Body of pancreas (tissue), 4 donors: ENCODE measurements at regions not wholly inside any gene's neighbourhood (a gene's known extent, or its start where the extent isn't known, plus 50 kb on each side); places are given as distances from the start of the nearest gene placed in this dataset.

Experiments
- ATAC-seq: fragments of 150-250 bp; one replicate; pipeline ENCODE4 v1.9.1; 2016
- DNase-seq, 4 donors: peaks; one replicate each; pipeline ENCODE4 v3.0.0-alpha.2; 2019
- H3K27ac ChIP-seq, 4 donors: fragments of 200-600 bp; sonication (generic); 1 replicate in 3 of 4; 2 replicates in 1 of 4; pipeline versions ENCODE4 v1.5.1 to v1.6.1; 2016 to 2019; ENCODE audit warnings: mild to moderate bottlenecking in 1 of 4, mixed read lengths in 1 of 4, moderate library complexity in 1 of 4
- H3K27me3 ChIP-seq, 2 donors: fragments of 200-600 bp; sonication (generic); one replicate each; pipeline ENCODE4 v1.6.0; 2016; ENCODE audit warnings: mild to moderate bottlenecking in 1 of 2
- H3K36me3 ChIP-seq, 2 donors: fragments of 200-600 bp; sonication (generic); replicated peaks in 1 of 2; 2 replicates each; pipeline ENCODE4 v1.5.1; 2016; ENCODE audit warnings: low read depth in 2 of 2; ENCODE audit not compliant: insufficient read depth in 1 of 2
- H3K4me1 ChIP-seq: fragments of 200-600 bp; sonication (generic); one replicate; pipeline ENCODE4 v1.6.0; 2016
- H3K4me3 ChIP-seq, 2 donors: fragments of 200-600 bp; sonication (generic); 1 replicate in 1 of 2; 2 replicates in 1 of 2; pipeline ENCODE4 v1.5.1; 2016 to 2019
- H3K9me3 ChIP-seq, 3 donors: fragments of 200-600 bp; sonication (generic); 1 replicate in 2 of 3; 2 replicates in 1 of 3; pipeline ENCODE4 v1.5.1; 2016
- CTCF ChIP-seq, 7 experiments: fragments of 450-650 bp in 4 of 7; fragments of 200-600 bp in 3 of 7; sonication (generic) in 3 of 7; IDR thresholded peaks; one replicate each; pipeline ENCODE4 v1.5.1; 2016 to 2019; ENCODE audit warnings: antibody characterized with exemption in 7 of 7
- POLR2A ChIP-seq, 3 donors: fragments of 450-650 bp; IDR thresholded peaks; one replicate each; pipeline ENCODE4 v1.6.1; 2016; ENCODE audit warnings: antibody characterized with exemption in 3 of 3, mild to moderate bottlenecking in 2 of 3
- WGBS, 2 donors: methylation state at CpG; one replicate each; pipeline ENCODE4 v1.1.5; 2017; 5-methylcytosine and 5-hydroxymethylcytosine counted together
- intact Hi-C: fragments of 100-400 bp; cut with DNase I; formaldehyde crosslinking; loops from one replicate; pipeline ENCODE4 v1.15.1; 2023

- TF ChIP-seq POLR2A (IDR thresholded peaks at IDR 0.05) (no peak), CTCF (IDR thresholded peaks at IDR 0.05) (no peak)
- H3K27ac ChIP-seq, result no peak overlapping the region
These were observed 1096.9 kb upstream of the NUDT12 start for GRCh38 chr5:104659497-104659896.

GRCh38 chr5:104652271-104652861 lies 1089.8 kb upstream of the NUDT12 start:
- no peak for TF ChIP-seq CTCF (IDR thresholded peaks at IDR 0.05)
- TF ChIP-seq POLR2A (IDR thresholded peaks at IDR 0.05), result no peak
- intact Hi-C loops, result no loop called here
- H3K4me3 ChIP-seq, result no peak overlapping the region
- H3K9me3 ChIP-seq, result peaks cover 0 to 8% (median 0%) of the 10 kb centered on the region in 3 donors
- WGBS, 2 donors, result 82 to 94% methylated on average over 4 to 5 of the region's 5 CpGs
- ATAC-seq (no peak), DNase-seq (no peak)
- H3K4me1 ChIP-seq, result no peaks in the 10 kb centered on the region
- H3K36me3 ChIP-seq, result no peaks in the 10 kb centered on the region
- H3K27ac ChIP-seq, result no peak overlapping the region
- no peaks in the 10 kb centered on the region for H3K27me3 ChIP-seq

More at GRCh38 chr5:104659497-104659896, 1096.9 kb upstream of the NUDT12 start:
- Histone ChIP-seq H3K4me3 (no peak overlapping the region), H3K9me3 (no peaks in the 10 kb centered on the region), H3K27me3 (no peaks in the 10 kb centered on the region), H3K36me3 (no peaks in the 10 kb centered on the region), H3K4me1 (no peaks in the 10 kb centered on the region)
- 22% methylated on average over 1 of the region's 1 CpG for WGBS, 2 donors
- intact Hi-C loops, result no loop called here
- no peak for DNase-seq
- no peak for ATAC-seq

- intact Hi-C loops, result no loop called here
- no peak for TF ChIP-seq POLR2A (IDR thresholded peaks at IDR 0.05)
- no peak for TF ChIP-seq CTCF (IDR thresholded peaks at IDR 0.05)
- no peak for DNase-seq
- H3K27ac ChIP-seq, result no peak overlapping the region
- no peak for ATAC-seq
- no peak overlapping the region for H3K4me3 ChIP-seq
- H3K9me3 ChIP-seq, result peaks cover 0 to 8% (median 0%) of the 10 kb centered on the region in 3 donors
- no peaks in the 10 kb centered on the region for H3K36me3 ChIP-seq
- no peaks in the 10 kb centered on the region for H3K4me1 ChIP-seq
- 54 to 57% methylated on average over 3 of the region's 3 CpGs for WGBS, 2 donors
- no peaks in the 10 kb centered on the region for H3K27me3 ChIP-seq
These were observed 1087.9 kb upstream of the NUDT12 start for GRCh38 chr5:104650313-104651055.

GRCh38 chr5:104646416-104646815 lies 1083.8 kb upstream of the NUDT12 start:
- intact Hi-C loops, result no loop called here
- Histone ChIP-seq H3K9me3 (no peaks in the 10 kb centered on the region), H3K4me3 (no peak overlapping the region), H3K36me3 (no peaks in the 10 kb centered on the region), H3K4me1 (no peaks in the 10 kb centered on the region), H3K27me3 (no peaks in the 10 kb centered on the region), H3K27ac (no peak overlapping the region)
- no peak for ATAC-seq
- 47 to 49% methylated on average over 3 of the region's 3 CpGs for WGBS, 2 donors
- DNase-seq, result no peak
- TF ChIP-seq POLR2A (IDR thresholded peaks at IDR 0.05), result no peak

GRCh38 chr5:104643320-104643719 lies 1080.7 kb upstream of the NUDT12 start:
- 55 to 72% methylated on average over 3 of the region's 3 CpGs for WGBS, 2 donors
- intact Hi-C loops, result no loop called here
- Histone ChIP-seq H3K27me3 (no peaks in the 10 kb centered on the region), H3K4me1 (no peaks in the 10 kb centered on the region), H3K4me3 (no peak overlapping the region), H3K27ac (no peak overlapping the region), H3K9me3 (no peaks in the 10 kb centered on the region), H3K36me3 (no peaks in the 10 kb centered on the region)
- no peak for ATAC-seq
- DNase-seq, result peak in 1 of 4 donors; percentile 8
- no peak for TF ChIP-seq CTCF (IDR thresholded peaks at IDR 0.05)
- TF ChIP-seq POLR2A (IDR thresholded peaks at IDR 0.05), result no peak
